ENCODE measurements at regions not wholly inside any gene's neighbourhood (a gene's known extent, or its start where the extent isn't known, plus 50 kb on each side); places are given as distances from the start of the nearest gene placed in this dataset.

GRCh38 chr10:131011936-131012640 is 299.4 kb downstream of the TCERG1L start:
- no peak for DNase-seq (ENCODE audit: low read depth in 2 of 2)

- DNase-seq (ENCODE audit: low read depth in 2 of 2): no peak
These were observed 298.9 kb downstream of the TCERG1L start for GRCh38 chr10:131012641-131012985.

DNA sequence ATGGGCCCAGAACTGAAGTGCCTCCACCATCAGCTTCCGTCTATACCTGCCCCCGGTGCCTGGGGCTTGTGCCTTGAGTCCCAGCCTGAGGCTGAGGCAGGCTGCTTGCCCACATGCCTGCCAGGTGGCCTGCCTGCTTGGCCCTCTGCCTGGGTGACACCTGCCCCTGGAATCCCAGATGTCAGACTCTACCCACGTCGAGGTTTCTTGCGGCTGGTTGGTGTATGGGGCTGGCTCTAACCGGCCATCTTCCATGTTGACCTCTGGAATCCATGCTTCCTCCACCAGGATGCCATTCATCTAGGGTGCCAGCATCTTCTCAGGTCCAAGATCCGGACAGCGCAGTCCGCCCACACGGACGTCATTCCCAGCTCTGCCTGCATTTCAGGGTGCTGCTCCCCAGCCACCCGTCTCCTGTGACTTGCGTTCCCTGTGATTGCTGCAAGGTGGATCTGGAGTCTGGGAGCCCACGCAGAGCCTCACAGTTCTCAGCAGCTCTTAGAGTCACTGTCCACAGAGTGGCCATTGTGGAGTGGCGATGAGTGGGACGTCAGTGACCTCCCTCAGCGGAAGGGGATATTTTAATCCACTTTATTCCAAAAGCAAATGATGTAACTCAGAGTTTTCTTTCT is 298.1 kb downstream of the TCERG1L start:
- no peak for DNase-seq (ENCODE audit: low read depth in 2 of 2)

DNA sequence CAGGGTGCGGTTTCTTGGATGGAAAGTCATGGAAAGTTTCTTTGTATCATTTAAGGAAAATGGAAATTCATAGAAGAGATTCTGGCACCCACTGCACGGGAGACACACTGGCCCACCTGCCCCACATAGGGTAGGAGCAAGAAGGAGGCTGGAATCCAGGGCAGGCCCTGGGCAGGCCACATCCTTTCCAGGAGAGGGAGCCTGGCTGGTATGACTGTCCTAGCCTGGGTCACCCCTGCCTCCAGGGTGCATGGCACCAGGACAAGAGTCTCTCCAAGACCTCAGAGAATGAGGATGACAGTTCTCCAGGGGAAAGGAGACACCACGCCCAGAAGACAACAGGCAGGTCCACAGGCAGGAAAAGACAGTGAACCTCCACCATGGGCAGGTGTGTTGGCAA is 297.2 kb downstream of the TCERG1L start:
- no peak for DNase-seq (ENCODE audit: low read depth in 2 of 2)

DNA sequence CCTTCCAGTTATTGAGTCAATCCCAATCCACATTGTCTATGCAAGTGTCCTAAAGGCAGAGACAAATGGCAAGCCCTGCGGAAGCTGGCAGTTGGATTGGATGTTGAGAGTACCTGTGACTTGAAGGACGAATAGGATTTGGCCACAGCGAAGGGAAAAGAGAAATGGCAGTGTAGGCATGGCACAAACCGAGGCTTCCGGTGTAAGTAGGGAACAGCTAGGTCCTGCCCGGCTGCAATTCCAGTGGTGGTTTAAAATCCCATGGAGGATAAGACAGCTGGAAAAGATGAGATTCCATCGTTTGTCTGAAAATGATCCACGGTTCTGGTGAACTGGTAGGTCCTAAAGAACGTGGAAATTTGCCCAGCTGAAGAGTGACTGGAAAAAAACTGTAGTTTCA is 296.2 kb downstream of the TCERG1L start:
- DNase-seq (ENCODE audit: low read depth in 2 of 2): no peak

GRCh38 chr10:131016556-131016955 is 295.0 kb downstream of the TCERG1L start:
- DNase-seq (ENCODE audit: low read depth in 2 of 2): no peak

GRCh38 chr10:131017566-131018285 is 293.8 kb downstream of the TCERG1L start:
- no peak for DNase-seq (ENCODE audit: low read depth in 2 of 2)

DNA sequence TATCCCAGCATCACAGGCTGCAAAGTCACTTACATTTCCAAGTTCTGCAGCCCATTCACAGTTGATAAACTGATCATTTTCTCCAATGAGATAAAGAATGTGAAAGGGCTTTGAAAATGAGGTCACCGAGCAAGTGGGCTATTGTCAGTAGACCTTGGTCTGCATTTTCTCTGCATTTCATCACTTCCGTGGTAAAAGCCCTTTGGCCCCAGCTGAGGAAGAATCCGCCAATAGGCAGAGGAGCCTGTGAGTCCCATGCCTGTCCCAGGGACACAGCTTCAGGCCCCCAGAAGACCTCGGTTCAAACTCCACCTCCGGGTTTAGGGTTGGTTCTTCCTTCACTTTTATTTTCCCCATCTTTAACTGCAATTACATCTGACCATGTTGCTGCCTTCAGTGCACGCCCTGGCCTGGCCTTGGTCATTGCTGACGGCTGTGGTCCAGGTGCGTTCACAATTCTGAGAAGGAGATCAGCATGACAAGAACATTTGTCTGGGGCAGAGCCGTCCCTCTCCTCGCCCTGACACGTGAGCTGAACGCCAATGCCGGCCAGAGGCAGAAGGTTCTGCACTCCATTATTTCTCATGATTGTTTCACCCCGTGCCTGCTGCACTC is 292.5 kb downstream of the TCERG1L start:
- no peak for DNase-seq (ENCODE audit: low read depth in 2 of 2)

DNA sequence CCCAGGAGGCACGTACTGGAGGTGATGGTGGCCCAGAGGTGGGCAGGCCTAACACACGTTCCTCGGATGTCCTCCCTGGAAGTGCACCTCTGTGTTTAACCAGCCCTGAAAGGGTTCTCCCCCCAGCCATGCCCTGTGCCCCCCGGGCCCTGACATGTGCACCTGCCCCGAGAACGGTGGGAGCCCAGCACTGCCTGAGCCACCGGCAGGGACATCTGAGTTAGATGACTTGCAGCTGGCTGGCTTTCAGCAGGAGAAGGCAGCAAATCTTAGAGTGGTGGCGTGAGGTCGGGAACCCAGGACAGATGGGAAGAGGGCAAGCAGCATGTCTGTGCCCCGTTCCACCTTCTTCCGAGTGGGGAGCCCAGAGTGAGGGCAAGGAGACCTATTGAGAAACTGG is 291.8 kb downstream of the TCERG1L start:
- no peak for DNase-seq (ENCODE audit: low read depth in 2 of 2)

- DNase-seq (ENCODE audit: low read depth in 2 of 2): no peak
These were observed 290.7 kb downstream of the TCERG1L start for GRCh38 chr10:131020775-131021174.

- DNase-seq (ENCODE audit: low read depth in 2 of 2): no peak
These were observed 290.1 kb downstream of the TCERG1L start for GRCh38 chr10:131021246-131021895.

DNA sequence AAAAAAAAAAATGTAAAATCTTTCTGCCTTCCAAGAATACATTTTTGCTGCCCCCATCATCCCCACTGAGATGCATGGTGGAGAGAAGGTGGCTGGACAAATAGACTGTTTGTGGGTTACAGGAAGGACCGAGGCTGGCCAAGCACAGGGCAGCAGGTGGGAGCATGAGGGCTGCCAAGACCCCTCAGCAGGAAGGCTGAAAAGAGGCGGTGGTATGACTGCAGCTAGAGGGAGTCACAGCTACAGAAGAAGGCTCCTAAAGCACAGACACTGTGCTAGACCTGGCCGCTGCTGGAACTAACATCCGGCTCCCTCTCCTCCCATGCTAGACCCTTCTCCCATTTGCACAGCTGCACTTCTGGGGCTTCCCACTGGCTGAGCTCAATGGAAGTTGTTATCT is 289.6 kb downstream of the TCERG1L start:
- DNase-seq (ENCODE audit: low read depth in 2 of 2): no peak

GRCh38 chr10:131022369-131022768 is 289.2 kb downstream of the TCERG1L start:
- no peak for DNase-seq (ENCODE audit: low read depth in 2 of 2)

GRCh38 chr10:131022981-131023380 is 288.5 kb downstream of the TCERG1L start:
- no peak for DNase-seq (ENCODE audit: low read depth in 2 of 2)

- no peak for DNase-seq (ENCODE audit: low read depth in 2 of 2)
These were observed 287.0 kb downstream of the TCERG1L start for GRCh38 chr10:131024259-131025131.

GRCh38 chr10:131025333-131025732 is 286.2 kb downstream of the TCERG1L start:
- DNase-seq (ENCODE audit: low read depth in 2 of 2): no peak

DNA sequence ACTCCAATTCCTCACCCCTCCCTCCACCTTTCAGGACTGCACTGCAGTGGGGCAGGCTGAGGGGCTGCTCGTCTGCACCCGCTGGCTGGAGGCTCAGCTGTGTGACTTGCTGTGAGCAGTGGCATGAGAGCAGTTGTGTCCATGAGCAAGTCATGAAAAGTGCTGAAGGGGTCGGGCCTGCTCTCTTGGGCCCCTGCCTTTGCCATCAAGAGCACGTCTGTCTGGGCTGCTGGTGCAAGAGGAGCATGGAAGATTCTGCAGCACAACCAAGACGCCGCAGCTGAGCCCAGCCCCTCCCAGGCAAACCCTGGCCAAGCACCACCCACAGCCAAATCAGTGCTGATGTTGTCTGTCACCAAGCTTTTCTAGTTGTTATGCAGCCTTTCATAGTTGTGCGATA is 284.3 kb downstream of the TCERG1L start:
- DNase-seq (ENCODE audit: low read depth in 2 of 2): no peak

- no peak for DNase-seq (ENCODE audit: low read depth in 2 of 2)
These were observed 280.2 kb downstream of the TCERG1L start for GRCh38 chr10:131031346-131031745.

DNA sequence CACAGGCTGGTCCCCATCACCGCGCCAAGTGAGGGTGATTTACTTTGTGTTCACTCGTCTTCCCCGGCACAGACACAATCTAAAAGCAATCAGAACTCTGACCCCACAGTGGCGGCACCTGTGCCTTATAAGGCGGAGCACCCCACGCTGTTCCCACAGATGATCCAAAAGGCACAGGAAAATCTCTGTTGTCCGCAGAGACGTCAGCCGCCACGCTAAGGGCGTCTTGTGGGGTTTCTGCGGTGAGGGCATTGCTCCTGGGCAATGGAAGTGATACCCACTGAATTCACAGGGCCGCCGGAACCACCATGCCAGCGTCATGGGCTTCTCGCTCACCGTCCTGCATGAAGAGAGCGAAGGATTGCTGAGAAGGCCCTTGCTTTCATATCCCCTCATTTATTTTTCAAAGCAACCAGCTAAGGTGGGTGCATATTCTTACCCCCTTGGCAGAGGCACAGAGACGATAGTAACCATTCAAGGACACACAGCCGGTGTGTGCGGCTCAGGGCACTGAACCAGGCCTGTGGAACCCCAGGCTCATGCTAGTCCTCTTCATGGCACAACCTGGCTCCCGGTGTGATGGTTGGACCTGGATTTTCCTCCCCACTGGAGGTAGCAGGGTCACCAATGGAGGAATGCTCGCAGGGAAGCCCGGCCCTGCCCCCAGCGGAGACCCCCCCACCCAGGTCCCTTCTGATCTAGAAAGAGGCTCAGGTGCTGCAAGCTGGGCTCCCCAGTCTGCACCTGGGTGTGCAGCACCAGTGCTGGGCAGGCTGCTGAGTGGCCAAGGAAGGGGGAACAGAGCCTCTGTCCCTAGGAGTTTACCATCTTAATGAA is 279.0 kb downstream of the TCERG1L start:
- no peak for DNase-seq (ENCODE audit: low read depth in 2 of 2)
